HG02798 (cell line): ENCODE measurements at regions not wholly inside any gene's neighbourhood (a gene's known extent, or its start where the extent isn't known, plus 50 kb on each side); places are given as distances from the start of the nearest gene placed in this dataset.

Experiments used
- ATAC-seq: cut with Tn5 transposase; IDR thresholded peaks from one replicate; pipeline ENCODE4 v1.9.1; 2021; ENCODE audit warnings: mild to moderate bottlenecking; ENCODE audit not compliant: unreplicated experiment, poor library complexity

- ATAC-seq: no peak
These were observed 54.7 kb downstream of the GLUD2 start for GRCh38 chrX:121102101-121102500.

- ATAC-seq: no peak
These were observed 56.0 kb downstream of the GLUD2 start for GRCh38 chrX:121103381-121103780.

DNA sequence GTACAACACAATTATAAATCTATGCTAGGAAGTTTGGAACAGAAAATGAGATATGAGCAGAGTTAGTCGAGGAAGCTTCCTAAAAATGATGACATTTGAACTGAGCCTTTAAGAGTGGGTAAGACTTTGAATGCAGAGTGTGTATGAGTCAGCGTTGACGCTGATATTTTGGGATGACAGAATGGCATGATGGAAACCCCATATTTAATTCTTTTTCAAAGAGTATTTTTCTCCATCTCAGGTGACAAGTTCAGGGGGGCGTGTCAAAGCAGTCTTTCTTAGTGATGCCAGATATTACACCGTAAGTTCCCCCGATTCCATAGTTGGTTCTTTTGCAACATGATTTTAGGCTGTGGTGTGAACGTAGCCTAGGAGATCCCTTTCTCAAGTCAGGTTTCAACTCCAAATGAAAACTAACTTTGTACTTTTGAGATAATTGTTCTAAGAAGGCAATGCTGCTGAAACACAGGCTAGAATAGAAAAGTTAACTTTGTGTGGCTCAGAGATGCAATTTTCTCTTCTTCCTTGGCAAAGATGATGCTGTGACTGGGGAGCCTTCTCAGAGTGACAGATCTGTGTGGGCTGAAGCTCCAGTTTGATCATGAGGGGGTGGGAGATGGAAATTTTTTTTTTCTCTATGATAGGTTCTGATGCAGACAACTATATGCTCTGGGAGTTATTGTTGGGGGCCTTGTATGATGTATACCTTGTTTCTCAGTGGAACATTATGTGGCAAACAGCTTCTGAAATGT, 59.2 kb downstream of the GLUD2 start:
- no peak for ATAC-seq

DNA sequence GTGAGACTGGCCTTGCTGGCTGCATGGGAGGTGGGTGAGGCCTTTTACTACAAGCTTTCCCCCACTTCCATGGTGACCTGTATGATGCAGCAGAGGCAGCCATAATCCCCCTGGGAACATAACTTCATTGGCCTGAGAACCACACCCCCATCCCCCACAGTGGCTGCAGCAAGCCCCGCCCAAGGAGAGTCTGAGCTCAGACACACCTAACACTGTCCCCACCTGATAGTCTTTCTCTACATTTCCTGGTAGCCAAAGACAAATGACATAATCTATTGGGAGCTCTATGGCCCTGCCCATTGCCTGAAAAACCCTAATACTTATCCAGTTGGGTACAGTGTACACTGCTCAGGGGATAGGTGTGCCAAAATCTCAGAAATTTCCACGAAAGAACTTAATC, 62.6 kb downstream of the GLUD2 start:
- ATAC-seq: no peak

GRCh38 chrX:121110536-121110935, 63.1 kb downstream of the GLUD2 start:
- ATAC-seq: no peak

GRCh38 chrX:121114691-121115090, 67.3 kb downstream of the GLUD2 start:
- ATAC-seq: no peak

GRCh38 chrX:121120690-121121605, 73.5 kb downstream of the GLUD2 start:
- ATAC-seq: no peak

GRCh38 chrX:121122332-121122731, 74.9 kb downstream of the GLUD2 start:
- ATAC-seq: no peak

GRCh38 chrX:121128925-121129877, 81.8 kb downstream of the GLUD2 start:
- ATAC-seq: no peak

GRCh38 chrX:121132675-121133074, 85.3 kb downstream of the GLUD2 start:
- ATAC-seq: no peak

GRCh38 chrX:121135488-121136207, 88.2 kb downstream of the GLUD2 start:
- ATAC-seq: no peak

GRCh38 chrX:121146059-121146628, 98.7 kb downstream of the GLUD2 start:
- ATAC-seq: no peak

GRCh38 chrX:121150217-121150616, 102.8 kb downstream of the GLUD2 start:
- ATAC-seq: no peak

GRCh38 chrX:121151293-121151692, 103.9 kb downstream of the GLUD2 start:
- peak; percentile 79 for ATAC-seq

DNA sequence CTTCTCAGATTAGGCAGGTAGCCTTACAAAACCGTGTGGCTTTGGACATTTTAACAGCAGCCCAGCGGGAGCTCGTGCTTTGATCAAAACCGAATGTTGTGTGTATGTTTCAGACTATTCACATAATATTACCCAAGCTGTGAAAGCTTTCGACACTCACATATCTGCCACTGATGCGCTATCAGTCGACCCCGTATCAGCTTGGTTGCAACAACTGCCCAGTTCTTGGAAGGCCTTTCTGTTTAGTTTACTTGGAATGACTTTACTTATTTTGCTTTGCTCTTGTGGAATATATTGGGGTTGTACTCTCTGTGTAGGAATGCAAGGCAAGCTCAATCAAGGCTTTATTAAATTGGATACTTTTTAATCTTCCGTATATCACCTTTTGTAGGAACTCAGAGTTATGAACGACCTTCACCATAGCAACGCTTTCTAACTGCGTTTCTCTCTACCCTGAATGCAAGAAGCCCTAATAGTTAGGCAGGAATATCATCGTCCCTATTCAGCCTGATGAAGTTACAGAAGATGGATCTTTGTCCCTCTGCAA, 107.5 kb downstream of the GLUD2 start:
- ATAC-seq: no peak

DNA sequence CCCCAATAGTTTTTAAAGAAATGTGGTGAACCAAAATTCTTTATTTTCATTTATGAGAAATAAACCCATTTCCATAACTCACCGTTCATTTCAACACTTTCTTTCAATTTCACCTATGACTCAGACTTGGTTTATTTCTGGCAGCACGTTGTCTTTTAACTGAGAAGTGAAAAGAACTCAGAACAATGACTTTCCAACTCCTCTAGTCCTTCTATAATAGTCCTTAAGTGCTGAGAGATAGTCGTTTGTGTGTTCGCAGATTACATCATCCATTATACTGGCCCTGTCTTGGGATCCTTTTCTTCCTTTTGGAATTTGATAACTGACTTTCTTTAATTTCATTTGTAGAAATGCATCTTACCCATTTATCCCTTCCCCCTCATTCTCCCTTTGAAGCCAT, 113.6 kb downstream of the GLUD2 start:
- peak; percentile 87 for ATAC-seq

GRCh38 chrX:121161501-121161933, 114.1 kb downstream of the GLUD2 start:
- peak; percentile 66 for ATAC-seq

DNA sequence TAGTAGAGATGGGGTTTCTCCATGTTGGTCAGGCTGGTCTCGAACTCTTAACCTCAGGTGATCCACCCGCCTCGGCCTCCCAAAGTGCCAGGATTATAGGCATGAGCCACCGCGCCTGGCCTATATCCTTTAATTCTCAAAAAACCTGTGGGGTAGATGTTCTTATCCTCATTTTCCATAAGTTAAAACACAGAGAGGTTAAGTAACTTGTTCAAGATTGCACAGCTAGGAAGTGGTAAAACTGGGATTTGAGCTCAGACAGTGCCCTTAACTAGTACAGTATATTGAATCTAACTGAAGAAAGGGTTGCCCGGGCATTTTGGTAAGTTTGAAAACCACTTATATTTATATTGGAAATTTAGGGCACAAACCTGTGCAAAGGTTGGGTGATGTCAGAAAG, 116.0 kb downstream of the GLUD2 start:
- ATAC-seq: no peak

GRCh38 chrX:121165930-121166359, 118.5 kb downstream of the GLUD2 start:
- ATAC-seq: no peak
